ENCODE measurements at regions not wholly inside any gene's neighbourhood (a gene's known extent, or its start where the extent isn't known, plus 50 kb on each side); places are given as distances from the start of the nearest gene placed in this dataset.
A peak's percentile ranks its signal among the peaks of the same experiment; 100 is the strongest.
"Not testable (repeated sequence)": the region's sequence is repeated elsewhere in the genome, so short reads cannot be mapped to it uniquely, and the experiment has no call there.

GRCh38 chr2:41197781-41198180 lies 745.9 kb upstream of the SLC8A1 start:
- no peak for DNase-seq (ENCODE audit: insufficient read length, low spot score)
- TF ChIP-seq CTCF (IDR thresholded peaks at IDR 0.05; ENCODE audit: insufficient read depth, missing control alignments), result no peak
- FAIRE-seq, result no peak

GRCh38 chr2:41199334-41199733 lies 747.4 kb upstream of the SLC8A1 start:
- FAIRE-seq, result no peak
- DNase-seq (ENCODE audit: insufficient read length, low spot score), result no peak
- TF ChIP-seq CTCF (IDR thresholded peaks at IDR 0.05; ENCODE audit: insufficient read depth, missing control alignments), result no peak

DNA sequence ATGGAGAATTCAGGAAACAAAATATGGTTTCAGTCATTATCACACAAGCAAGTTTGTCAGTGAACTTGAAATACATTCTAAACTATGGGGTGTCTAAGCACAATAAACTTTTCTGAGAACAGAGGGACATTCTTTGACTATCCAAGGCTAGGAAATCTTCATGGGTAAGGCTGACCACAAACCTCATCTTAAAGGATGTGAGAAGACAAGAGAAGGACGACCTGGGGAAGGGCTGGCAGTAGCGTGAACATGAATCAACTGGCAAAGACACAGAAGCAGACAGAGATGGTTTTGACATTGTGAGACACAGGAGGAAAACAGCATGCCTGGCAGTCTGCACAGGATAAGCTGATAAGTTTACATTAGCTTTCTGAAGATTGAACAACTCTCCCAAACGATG lies 752.4 kb upstream of the SLC8A1 start:
- no peak for DNase-seq (ENCODE audit: insufficient read length, low spot score)
- FAIRE-seq, result peak; percentile 55
- no peak for TF ChIP-seq CTCF (IDR thresholded peaks at IDR 0.05; ENCODE audit: insufficient read depth, missing control alignments)

GRCh38 chr2:41206004-41206403 lies 754.1 kb upstream of the SLC8A1 start:
- FAIRE-seq, result no peak
- TF ChIP-seq CTCF (IDR thresholded peaks at IDR 0.05; ENCODE audit: insufficient read depth, missing control alignments), result no peak
- DNase-seq (ENCODE audit: insufficient read length, low spot score), result no peak

GRCh38 chr2:41207578-41207977 lies 755.7 kb upstream of the SLC8A1 start:
- no peak for TF ChIP-seq CTCF (IDR thresholded peaks at IDR 0.05; ENCODE audit: insufficient read depth, missing control alignments)
- FAIRE-seq (no peak), DNase-seq (ENCODE audit: insufficient read length, low spot score) (no peak)

- not testable (repeated sequence) for DNase-seq (ENCODE audit: insufficient read length, low spot score); FAIRE-seq
Measured at GRCh38 chr2:41210030-41210429, 758.1 kb upstream of the SLC8A1 start.

GRCh38 chr2:41216978-41217377 lies 765.1 kb upstream of the SLC8A1 start:
- no peak for TF ChIP-seq CTCF (IDR thresholded peaks at IDR 0.05; ENCODE audit: insufficient read depth, missing control alignments)

GRCh38 chr2:41222593-41222992 lies 770.7 kb upstream of the SLC8A1 start:
- no peak for FAIRE-seq
- DNase-seq (ENCODE audit: insufficient read length, low spot score), result no peak
- no peak for TF ChIP-seq CTCF (IDR thresholded peaks at IDR 0.05; ENCODE audit: insufficient read depth, missing control alignments)

More at GRCh38 chr2:41216978-41217377, 765.1 kb upstream of the SLC8A1 start:
- FAIRE-seq, result no peak
- DNase-seq (ENCODE audit: insufficient read length, low spot score), result no peak

Data from D721Med (cell line).